ENCODE measurements at regions not wholly inside any gene's neighbourhood (a gene's known extent, or its start where the extent isn't known, plus 50 kb on each side); places are given as distances from the start of the nearest gene placed in this dataset.

GRCh38 chr22:47463220-47463619 lies 700.8 kb downstream of the TBC1D22A start:
- DNase-seq (ENCODE audit: low read depth): no peak
- no peak overlapping the region for H3K4me3 ChIP-seq (ENCODE audit: control insufficient read depth, low read depth, low read length)
- no peak for TF ChIP-seq CTCF (IDR thresholded peaks at IDR 0.05; ENCODE audit: control insufficient read depth, insufficient read depth, low read depth, low read length, missing control alignments)

- no peak for DNase-seq (ENCODE audit: low read depth)
- TF ChIP-seq CTCF (IDR thresholded peaks at IDR 0.05; ENCODE audit: control insufficient read depth, insufficient read depth, low read depth, low read length, missing control alignments): no peak
- H3K4me3 ChIP-seq (ENCODE audit: control insufficient read depth, low read depth, low read length): no peak overlapping the region
Measured at GRCh38 chr22:47460861-47461260, 698.4 kb downstream of the TBC1D22A start.

- no peak for DNase-seq (ENCODE audit: low read depth)
- TF ChIP-seq CTCF (IDR thresholded peaks at IDR 0.05; ENCODE audit: control insufficient read depth, insufficient read depth, low read depth, low read length, missing control alignments): no peak
- no peak overlapping the region for H3K4me3 ChIP-seq (ENCODE audit: control insufficient read depth, low read depth, low read length)
Measured at GRCh38 chr22:47460176-47460575, 697.7 kb downstream of the TBC1D22A start.

GRCh38 chr22:47458348-47458747 lies 695.9 kb downstream of the TBC1D22A start:
- no peak overlapping the region for H3K4me3 ChIP-seq (ENCODE audit: control insufficient read depth, low read depth, low read length)
- TF ChIP-seq CTCF (IDR thresholded peaks at IDR 0.05; ENCODE audit: control insufficient read depth, insufficient read depth, low read depth, low read length, missing control alignments): no peak
- no peak for DNase-seq (ENCODE audit: low read depth)

GRCh38 chr22:47457509-47458300 lies 695.3 kb downstream of the TBC1D22A start:
- TF ChIP-seq CTCF (IDR thresholded peaks at IDR 0.05; ENCODE audit: control insufficient read depth, insufficient read depth, low read depth, low read length, missing control alignments): no peak
- H3K4me3 ChIP-seq (ENCODE audit: control insufficient read depth, low read depth, low read length): no peak overlapping the region
- DNase-seq (ENCODE audit: low read depth): no peak

GRCh38 chr22:47457021-47457420 lies 694.6 kb downstream of the TBC1D22A start:
- DNase-seq (ENCODE audit: low read depth): no peak
- H3K4me3 ChIP-seq (ENCODE audit: control insufficient read depth, low read depth, low read length): no peak overlapping the region
- TF ChIP-seq CTCF (IDR thresholded peaks at IDR 0.05; ENCODE audit: control insufficient read depth, insufficient read depth, low read depth, low read length, missing control alignments): no peak

Measured in AG09309 (cell line).